ENCODE measurements at regions not wholly inside any gene's neighbourhood (a gene's known extent, or its start where the extent isn't known, plus 50 kb on each side); places are given as distances from the start of the nearest gene placed in this dataset.
"Not testable (repeated sequence)": the region's sequence is repeated elsewhere in the genome, so short reads cannot be mapped to it uniquely, and the experiment has no call there.

DNA sequence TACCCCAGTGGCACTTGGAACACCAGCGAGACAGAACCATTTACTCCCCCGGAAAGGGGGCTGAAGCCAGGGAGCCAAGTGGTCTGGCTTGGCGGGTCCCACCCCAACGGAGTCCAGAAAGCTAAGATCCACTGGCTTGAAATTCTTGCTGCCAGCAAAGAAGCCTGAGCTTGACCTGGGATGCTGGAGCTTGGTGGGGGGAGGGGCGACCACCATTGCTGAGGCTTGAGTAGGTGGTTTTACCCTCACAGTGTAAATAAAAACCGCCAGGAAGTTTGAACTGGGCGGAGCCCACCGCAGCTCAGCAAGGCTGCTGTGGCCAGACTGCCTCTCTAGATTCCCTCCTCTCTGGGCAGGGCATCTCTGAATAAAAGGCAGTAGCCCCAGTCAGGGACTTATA lies 62.8 kb downstream of the RPS24 start:
- not testable (repeated sequence) for DNase-seq (ENCODE audit: extremely low read depth, low read depth)

DNA sequence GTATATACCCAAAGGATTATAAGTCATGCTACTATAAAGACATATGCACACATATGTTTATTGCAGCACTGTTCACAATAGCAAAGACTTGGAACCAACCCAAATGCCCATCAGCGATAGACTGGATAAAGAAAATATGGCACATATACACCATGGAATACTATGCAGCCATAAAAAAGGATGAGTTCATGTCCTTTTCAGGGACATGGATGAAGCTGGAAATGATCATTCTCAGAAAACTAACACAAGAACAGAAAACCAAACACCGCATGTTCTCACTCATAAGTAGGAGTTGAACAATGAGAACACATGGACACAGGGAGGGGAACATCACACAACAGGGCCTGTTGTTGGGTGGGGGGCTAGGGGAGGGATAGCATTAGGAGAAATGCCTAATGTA lies 68.9 kb downstream of the RPS24 start:
- not testable (repeated sequence) for DNase-seq (ENCODE audit: extremely low read depth, low read depth)

DNA sequence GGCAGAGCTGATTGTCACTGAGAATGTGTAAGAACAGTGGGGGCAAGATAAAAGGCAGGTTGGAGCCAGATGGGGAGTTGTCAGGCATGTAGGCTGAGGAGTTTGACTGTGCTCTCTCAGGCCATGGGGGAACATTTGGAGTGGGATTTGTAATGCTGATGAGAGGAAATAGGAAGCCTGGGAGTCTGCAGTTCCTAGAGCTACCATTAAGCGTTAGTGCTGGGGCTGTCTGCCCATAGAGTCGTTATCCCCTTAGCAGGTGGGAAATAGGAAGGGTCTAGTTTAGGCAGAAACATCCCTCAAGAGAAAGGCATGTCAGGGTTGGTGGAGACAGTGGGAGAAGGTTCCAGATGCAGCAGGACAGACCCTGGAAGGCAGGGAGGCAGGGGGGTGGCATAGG lies 75.5 kb downstream of the RPS24 start:
- no peak for DNase-seq (ENCODE audit: extremely low read depth, low read depth)

GRCh38 chr10:78115135-78115853 lies 81.6 kb downstream of the RPS24 start:
- no peak for DNase-seq (ENCODE audit: extremely low read depth, low read depth)

GRCh38 chr10:78116361-78116760 lies 82.7 kb downstream of the RPS24 start:
- no peak for DNase-seq (ENCODE audit: extremely low read depth, low read depth)

DNA sequence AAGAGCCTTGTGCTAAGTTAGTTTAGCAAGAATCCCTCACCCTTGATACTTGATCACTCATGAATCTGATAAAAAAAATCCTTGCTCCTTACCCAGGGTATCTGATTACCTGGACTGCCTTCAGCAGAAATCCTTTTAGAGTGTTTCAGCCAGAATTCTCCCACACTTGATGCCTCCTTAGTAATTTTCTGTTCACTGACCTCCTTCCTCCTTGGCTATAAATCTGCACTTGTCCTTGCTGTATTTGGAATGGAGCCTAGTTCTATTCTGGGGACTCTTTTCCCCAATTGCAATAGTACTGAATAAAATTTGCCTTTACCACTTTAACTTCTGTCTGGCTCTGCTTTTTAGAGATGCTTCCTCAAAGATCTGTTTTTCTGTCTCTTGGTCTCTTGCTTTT lies 84.9 kb downstream of the RPS24 start:
- no peak for DNase-seq (ENCODE audit: extremely low read depth, low read depth)

DNA sequence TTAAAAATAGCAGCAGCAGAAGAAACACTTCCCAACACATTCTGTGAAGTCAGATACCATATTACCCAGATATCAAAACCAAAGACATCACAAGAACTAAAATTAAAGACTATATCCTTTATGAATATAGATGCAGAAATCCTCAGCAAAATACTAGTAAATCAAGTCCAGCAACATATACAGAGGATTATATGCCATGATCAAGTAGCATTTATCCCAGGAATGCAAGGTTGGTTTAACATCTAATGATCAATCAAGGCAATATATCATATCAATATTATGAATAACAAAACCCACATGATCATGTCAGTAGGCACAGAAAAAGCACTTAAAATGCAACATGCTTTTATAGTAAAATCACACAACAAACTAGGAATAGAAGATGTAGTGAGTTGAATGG lies 88.1 kb downstream of the RPS24 start:
- DNase-seq (ENCODE audit: extremely low read depth, low read depth): no peak

DNA sequence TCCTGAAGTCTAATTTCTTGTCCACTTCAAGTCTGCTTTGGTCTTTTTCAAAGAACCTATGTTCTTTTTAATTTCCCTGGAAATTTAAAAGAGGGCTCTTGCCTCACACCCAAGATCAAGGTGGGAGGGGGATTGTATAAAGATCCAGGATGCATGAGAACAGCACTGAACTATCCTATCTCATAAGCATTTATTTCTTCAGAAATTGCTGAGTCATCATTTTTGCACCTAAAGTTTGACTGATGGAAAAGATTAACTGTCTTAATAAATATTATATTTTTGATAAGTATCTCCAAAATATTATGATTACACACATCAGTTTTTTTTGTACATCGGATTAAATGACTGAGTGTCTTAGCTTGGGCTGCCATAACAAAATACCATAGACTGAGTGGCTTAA lies 90.5 kb downstream of the RPS24 start:
- DNase-seq (ENCODE audit: extremely low read depth, low read depth): no peak

- DNase-seq (ENCODE audit: extremely low read depth, low read depth): no peak
Measured at GRCh38 chr10:78129211-78129610, 95.5 kb downstream of the RPS24 start.

GRCh38 chr10:78130966-78131710 lies 97.5 kb downstream of the RPS24 start:
- DNase-seq (ENCODE audit: extremely low read depth, low read depth): no peak

GRCh38 chr10:78134773-78135306 lies 101.2 kb downstream of the RPS24 start:
- DNase-seq (ENCODE audit: extremely low read depth, low read depth): no peak

- no peak for DNase-seq (ENCODE audit: extremely low read depth, low read depth)
Measured at GRCh38 chr10:78137147-78137546, 103.5 kb downstream of the RPS24 start.

DNA sequence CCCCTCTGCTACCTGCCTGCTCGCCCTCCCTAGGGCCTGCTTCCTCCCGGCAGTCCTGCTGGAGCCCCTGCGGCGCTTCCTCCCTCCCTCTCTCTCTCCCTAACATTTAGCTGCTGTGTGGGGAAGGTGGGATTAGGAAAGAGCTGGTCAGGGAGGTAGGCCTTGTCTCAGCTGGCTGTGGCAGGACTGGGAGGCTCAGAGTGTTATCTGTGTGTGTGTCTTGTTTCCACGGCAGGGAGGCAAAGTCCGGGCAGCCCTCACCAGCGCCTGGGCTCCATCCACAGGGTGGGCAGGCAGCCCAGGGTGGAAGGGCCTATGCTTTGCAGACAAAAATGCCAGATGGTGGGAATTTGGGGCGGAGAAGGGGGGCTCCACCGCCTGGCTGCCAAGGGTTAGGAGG lies 105.7 kb downstream of the RPS24 start:
- DNase-seq (ENCODE audit: extremely low read depth, low read depth): no peak

- no peak for DNase-seq (ENCODE audit: extremely low read depth, low read depth)
Measured at GRCh38 chr10:78140066-78140630, 106.5 kb downstream of the RPS24 start.

- DNase-seq (ENCODE audit: extremely low read depth, low read depth): no peak
Measured at GRCh38 chr10:78143576-78143975, 109.9 kb downstream of the RPS24 start.

DNA sequence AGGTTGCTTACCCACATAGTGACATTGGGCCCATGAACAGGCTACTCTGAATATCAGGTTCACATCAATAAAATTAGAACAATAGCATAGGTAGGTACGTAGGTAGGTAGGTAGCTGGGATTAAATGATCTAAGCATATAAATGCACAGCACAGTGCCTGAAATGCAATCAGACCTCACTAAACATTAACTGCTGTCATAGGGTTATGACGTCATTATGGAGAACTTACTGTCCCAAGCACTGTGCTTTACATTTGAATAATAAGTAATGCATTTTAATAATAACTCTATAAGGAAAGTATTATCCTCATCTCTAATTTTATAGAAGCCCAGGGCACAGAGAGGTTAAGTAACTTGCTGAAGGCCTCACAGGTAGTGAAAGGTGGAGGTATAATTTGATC lies 112.5 kb downstream of the RPS24 start:
- no peak for DNase-seq (ENCODE audit: extremely low read depth, low read depth)

DNA sequence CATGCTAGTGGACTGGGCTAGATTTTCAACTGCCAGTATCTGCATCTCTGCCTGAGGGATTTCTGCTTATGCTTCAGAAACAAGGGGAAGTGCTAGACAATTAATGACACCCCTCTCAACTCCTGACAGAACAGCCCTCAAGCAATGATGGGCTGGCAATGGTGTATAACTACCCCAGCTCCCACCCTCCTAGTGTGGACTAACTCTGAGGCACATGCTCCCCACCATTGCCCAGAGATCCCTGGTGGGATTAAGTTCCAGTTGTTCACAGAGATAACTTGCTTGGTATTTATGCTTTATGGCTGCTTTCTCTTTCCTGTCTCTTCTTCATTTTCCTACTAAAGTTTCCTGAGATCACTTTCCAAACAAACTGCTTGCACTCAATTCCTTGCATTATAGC lies 113.5 kb downstream of the RPS24 start:
- no peak for DNase-seq (ENCODE audit: extremely low read depth, low read depth)

DNA sequence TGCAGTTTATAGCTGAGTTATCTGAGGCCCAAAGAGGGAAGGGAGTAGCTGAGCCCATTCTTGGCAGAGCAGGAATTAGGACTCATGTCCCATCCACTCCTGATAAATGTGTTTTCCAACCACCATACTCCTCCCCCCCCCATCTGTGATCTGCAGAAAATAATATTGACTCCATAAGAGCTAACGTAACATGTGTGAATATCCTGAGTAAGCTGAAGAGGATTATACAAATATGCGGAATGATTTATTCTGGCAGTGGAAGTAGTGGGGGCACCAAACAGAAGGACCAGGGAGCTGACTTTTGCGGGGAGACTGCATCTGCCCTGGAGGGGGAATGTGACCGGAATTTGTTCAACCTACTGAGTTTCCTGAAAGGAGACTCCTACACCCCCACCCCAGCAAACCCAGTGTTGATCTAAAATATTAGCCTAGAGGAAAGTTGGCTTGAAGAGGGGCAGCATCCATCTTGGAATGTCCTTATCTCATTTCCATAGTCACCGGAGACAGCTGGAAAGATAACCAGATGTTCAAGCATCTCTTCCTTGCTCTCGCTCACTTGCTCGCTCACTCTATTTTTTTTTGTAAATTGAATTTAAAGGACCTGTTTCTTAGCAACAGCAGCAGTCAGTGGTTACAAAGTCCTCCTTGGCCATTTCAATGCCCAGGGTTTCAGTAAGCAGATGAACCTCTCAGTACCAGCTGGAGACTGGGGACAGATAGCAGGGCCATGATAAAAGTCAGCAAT lies 114.7 kb downstream of the RPS24 start:
- DNase-seq (ENCODE audit: extremely low read depth, low read depth): no peak

DNA sequence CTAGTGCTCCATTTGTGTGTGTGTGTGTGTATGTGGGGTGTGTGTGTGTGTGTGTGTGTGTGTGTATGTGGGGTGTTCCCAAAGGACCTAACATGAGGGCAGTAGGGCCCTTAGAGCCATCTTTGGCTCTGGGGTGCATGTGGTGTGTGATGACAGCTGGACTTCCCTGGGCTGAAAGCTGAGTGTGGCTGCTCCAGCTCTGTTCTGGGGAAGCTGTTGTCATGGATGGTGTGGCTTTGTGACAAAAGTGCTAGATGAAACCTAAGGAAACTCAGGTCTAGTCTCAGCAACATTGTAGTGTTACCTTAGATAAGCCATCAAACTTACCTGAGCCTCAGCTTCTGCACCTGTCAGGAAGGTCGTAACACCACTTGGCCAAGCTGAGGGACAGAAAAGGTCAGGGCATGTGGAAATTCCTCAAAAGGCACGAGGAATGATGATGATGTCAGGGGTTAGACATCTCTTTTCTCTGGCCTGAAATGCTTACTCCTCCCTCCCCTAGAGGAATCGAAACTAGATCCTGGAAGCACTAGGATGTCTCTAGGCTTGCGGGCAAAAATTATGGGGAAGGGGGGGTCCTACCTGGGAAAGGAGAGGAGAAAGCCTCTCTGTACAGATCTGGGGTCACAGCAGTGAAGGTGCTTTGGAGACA lies 115.4 kb downstream of the RPS24 start:
- DNase-seq (ENCODE audit: extremely low read depth, low read depth): no peak

DNA sequence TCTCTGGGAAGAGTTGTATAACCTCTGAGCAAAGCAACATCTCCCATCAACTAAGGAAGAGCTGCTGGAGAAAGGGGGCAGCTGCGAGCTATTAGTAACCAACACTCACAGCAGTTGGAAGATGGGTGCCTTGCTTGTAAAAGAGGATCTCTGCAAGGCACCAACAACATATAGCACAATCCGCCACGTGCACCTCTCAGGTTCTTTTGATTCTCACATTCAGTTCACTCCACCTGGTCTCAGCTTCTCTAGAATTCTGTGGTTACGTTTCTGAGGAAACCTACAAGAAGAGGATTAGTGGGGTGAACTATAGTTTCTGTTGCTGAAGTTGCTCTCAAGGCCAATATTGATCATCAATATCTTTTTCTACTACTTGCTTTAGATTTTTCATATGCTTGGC lies 117.1 kb downstream of the RPS24 start:
- DNase-seq (ENCODE audit: extremely low read depth, low read depth): no peak

DNA sequence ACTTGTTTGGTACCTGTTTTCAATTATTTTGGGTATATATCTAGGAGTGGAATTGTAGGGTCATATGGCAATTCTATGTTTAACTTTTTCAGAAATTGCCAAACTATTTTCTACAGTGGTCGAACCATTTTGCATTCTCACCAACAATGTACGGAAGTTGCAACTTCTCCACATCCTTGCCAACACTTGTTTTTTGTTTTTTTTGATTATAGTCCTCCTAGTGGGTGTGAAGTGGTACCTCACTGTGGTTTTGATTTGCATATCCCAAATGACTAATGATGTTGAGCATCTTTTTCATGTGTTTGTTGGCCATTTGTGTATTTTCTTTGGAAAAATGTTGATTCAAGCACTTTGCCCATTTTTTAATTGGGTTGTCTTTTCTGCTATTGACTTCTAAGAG lies 122.1 kb downstream of the RPS24 start:
- DNase-seq (ENCODE audit: extremely low read depth, low read depth): no peak
